ENCODE measurements at regions not wholly inside any gene's neighbourhood (a gene's known extent, or its start where the extent isn't known, plus 50 kb on each side); places are given as distances from the start of the nearest gene placed in this dataset.
A peak's percentile ranks its signal among the peaks of the same experiment; 100 is the strongest.

GRCh38 chr7:55307123-55307916 is 57.8 kb upstream of the LANCL2 start:
- TF ChIP-seq CTCF (conservative IDR thresholded peaks at IDR 0.05; ENCODE audit: low read depth, low read length): 0 out of 2 replicates have a peak, but pooled peaks have one; percentile 2
- no peak for TF ChIP-seq SMC3 (IDR thresholded peaks at IDR 0.05; ENCODE audit: low read depth, low read length)
- TF ChIP-seq MAZ (IDR thresholded peaks at IDR 0.05; ENCODE audit: borderline replicate concordance, low read depth, low read length): no peak
- no peak for TF ChIP-seq POLR2A (IDR thresholded peaks at IDR 0.05; ENCODE audit: low read depth, low read length)
- TF ChIP-seq BHLHE40 (IDR thresholded peaks at IDR 0.05; ENCODE audit: low read depth, low read length): no peak
- TF ChIP-seq RAD21 (IDR thresholded peaks at IDR 0.05; ENCODE audit: low read length): no peak
- TF ChIP-seq CEBPB (IDR thresholded peaks at IDR 0.05; ENCODE audit: low read depth, low read length): peak; percentile 88
- no peak for TF ChIP-seq ELK1 (IDR thresholded peaks at IDR 0.05; ENCODE audit: borderline replicate concordance, low read depth, low read length)
- TF ChIP-seq MAFK (IDR thresholded peaks at IDR 0.05; ENCODE audit: low read depth, low read length): no peak
- no peak for TF ChIP-seq RFX5 (IDR thresholded peaks at IDR 0.05; ENCODE audit: low read depth, low read length)

All from IMR-90 (cell line).